Neural cell (in vitro differentiated cells): ENCODE measurements at regions not wholly inside any gene's neighbourhood (a gene's known extent, or its start where the extent isn't known, plus 50 kb on each side); places are given as distances from the start of the nearest gene placed in this dataset.

Experiments
- CTCF ChIP-seq: fragments of 450-650 bp; IDR thresholded peaks from 2 replicates; pipeline ENCODE4 v1.5.1; 2014; ENCODE audit warnings: antibody characterized with exemption, mild to moderate bottlenecking, moderate library complexity; ENCODE audit not compliant: poor library complexity, severe bottlenecking
- EP300 ChIP-seq: fragments of 450-650 bp; conservative IDR thresholded peaks from 2 replicates; pipeline ENCODE4 v1.6.1; 2014; ENCODE audit warnings: antibody characterized with exemption, mild to moderate bottlenecking, moderate library complexity; ENCODE audit not compliant: poor library complexity, severe bottlenecking
- SMC3 ChIP-seq: fragments of 450-650 bp; conservative IDR thresholded peaks from 2 replicates; pipeline ENCODE4 v1.6.1; 2014; ENCODE audit warnings: antibody characterized with exemption, mild to moderate bottlenecking, moderate library complexity; ENCODE audit not compliant: poor library complexity
- TAF1 ChIP-seq: IDR thresholded peaks from 2 replicates; pipeline ENCODE4 v1.6.1; 2012; ENCODE audit warnings: low read depth

GRCh38 chr4:125060376-125060775 lies 254.4 kb upstream of the FAT4 start:
- TF ChIP-seq CTCF, result no peak
- no peak for TF ChIP-seq TAF1
- no peak for TF ChIP-seq EP300
- TF ChIP-seq SMC3, result no peak
